Epithelial cell of esophagus (primary cell): ENCODE measurements at regions not wholly inside any gene's neighbourhood (a gene's known extent, or its start where the extent isn't known, plus 50 kb on each side); places are given as distances from the start of the nearest gene placed in this dataset.
A peak's percentile ranks its signal among the peaks of the same experiment; 100 is the strongest.

ENCODE experiments used
- DNase-seq: peaks from one replicate; pipeline ENCODE4 v3.0.0; 2010; ENCODE audit warnings: low read depth
- H3K4me3 ChIP-seq: 2 replicates; pipeline ENCODE4 v1.5.1; 2011; ENCODE audit warnings: mild to moderate bottlenecking, low read length, control low read depth
- TF ChIP-seq, protein P1 (sequence below): IDR thresholded peaks from 2 replicates; pipeline ENCODE4 v1.5.1; 2011; ENCODE audit warnings: low read depth, mild to moderate bottlenecking, low read length, control low read depth, inconsistent platforms; ENCODE audit not compliant: insufficient read depth; ENCODE audit errors: missing control alignments

DNA sequence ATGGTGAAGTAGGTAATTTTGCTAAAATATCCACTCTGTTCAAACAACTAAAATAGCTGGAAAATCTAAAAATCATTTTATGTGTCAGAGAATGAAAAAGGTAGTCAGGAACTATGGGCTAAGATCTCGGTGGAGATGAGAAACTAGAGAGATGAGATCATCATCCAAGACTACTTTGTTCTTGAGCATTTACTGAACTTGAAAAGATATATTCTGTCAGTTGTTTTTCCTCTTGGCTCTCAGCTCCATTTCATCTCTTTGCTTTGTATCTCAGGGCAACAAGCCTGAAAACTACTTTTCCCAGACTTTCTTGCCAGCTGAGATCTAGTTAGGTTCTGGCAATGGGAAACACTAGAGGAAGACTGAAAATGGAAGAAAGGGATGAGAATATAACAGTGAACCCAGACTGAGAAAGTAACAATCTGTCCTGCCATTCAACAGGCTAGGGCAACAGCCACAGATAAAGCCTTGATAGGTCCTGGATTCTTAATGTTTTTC is 346.2 kb upstream of the MEX3C start:
- DNase-seq, result no peak
- TF ChIP-seq, protein P1, sequence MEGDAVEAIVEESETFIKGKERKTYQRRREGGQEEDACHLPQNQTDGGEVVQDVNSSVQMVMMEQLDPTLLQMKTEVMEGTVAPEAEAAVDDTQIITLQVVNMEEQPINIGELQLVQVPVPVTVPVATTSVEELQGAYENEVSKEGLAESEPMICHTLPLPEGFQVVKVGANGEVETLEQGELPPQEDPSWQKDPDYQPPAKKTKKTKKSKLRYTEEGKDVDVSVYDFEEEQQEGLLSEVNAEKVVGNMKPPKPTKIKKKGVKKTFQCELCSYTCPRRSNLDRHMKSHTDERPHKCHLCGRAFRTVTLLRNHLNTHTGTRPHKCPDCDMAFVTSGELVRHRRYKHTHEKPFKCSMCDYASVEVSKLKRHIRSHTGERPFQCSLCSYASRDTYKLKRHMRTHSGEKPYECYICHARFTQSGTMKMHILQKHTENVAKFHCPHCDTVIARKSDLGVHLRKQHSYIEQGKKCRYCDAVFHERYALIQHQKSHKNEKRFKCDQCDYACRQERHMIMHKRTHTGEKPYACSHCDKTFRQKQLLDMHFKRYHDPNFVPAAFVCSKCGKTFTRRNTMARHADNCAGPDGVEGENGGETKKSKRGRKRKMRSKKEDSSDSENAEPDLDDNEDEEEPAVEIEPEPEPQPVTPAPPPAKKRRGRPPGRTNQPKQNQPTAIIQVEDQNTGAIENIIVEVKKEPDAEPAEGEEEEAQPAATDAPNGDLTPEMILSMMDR, result no peak
- H3K4me3 ChIP-seq, result no peak overlapping the region

GRCh38 chr18:51545446-51545845 is 348.0 kb upstream of the MEX3C start:
- DNase-seq, result no peak
- TF ChIP-seq, protein P1, result no peak

GRCh38 chr18:51559198-51559901 is 361.9 kb upstream of the MEX3C start:
- no peak for DNase-seq
- TF ChIP-seq, protein P1, result no peak
- H3K4me3 ChIP-seq, result no peak overlapping the region

More at GRCh38 chr18:51545446-51545845, 348.0 kb upstream of the MEX3C start:
- no peak overlapping the region for H3K4me3 ChIP-seq

DNA sequence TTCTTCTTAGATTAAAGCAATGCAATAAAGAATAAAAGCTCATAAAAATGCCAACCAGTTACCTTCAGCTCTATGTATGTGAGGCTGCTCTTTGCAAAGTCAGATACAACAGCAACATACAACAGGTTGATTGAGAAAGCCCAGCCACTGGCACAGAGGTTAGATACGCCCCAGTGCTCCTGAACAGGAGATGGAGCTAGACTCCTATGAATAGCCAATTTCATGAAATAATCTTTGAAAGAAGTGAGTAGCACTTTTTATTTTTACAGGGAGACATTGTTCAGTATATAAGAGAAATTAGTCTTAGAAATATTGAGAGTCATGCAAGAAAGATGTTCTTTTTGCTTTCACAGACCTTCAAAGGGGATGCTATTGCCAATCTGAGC is 362.4 kb upstream of the MEX3C start:
- H3K4me3 ChIP-seq, result no peak overlapping the region
- peak; percentile 28 for DNase-seq
- TF ChIP-seq, protein P1, result peak; percentile 48

DNA sequence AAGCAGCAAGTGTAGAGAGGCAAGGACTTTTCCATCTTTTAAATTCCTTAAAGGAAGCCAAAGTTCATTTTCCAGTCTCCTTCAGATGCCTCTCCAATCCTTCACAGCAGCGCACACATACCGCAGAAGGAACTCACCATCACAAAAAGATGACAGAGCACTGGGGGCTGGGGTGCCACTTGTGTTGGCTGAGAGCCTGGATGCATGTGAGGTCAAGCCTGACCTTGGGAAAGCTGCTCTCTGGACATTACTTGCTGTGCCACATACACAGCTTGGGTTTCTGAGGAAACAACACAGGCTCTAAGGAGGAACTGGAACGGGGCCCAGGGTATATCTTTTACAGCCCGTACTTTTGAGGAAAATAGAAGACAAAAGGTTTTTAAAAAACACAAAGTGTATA is 364.3 kb upstream of the MEX3C start:
- H3K4me3 ChIP-seq, result no peak overlapping the region
- TF ChIP-seq, protein P1, result no peak
- no peak for DNase-seq

DNA sequence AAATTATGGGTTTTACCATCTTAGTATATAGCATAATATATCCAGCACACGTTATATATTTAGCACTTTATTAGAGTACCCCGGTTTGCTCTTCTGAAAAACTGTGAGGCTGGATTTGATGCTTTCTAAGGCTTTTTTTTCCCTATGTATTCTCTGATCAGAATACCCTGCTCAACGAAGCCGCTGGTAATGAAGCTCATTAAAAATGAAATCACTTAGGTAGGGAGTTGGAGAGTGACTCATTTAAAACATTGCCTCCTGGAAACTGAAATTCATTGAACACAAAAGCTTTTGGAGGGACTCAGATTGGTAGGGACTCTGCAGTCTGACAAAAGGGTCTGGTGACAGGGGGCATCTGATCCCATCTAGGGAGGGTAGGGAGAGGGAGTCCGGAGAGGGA is 365.4 kb upstream of the MEX3C start:
- DNase-seq, result no peak
- H3K4me3 ChIP-seq, result no peak overlapping the region
- TF ChIP-seq, protein P1, result no peak

DNA sequence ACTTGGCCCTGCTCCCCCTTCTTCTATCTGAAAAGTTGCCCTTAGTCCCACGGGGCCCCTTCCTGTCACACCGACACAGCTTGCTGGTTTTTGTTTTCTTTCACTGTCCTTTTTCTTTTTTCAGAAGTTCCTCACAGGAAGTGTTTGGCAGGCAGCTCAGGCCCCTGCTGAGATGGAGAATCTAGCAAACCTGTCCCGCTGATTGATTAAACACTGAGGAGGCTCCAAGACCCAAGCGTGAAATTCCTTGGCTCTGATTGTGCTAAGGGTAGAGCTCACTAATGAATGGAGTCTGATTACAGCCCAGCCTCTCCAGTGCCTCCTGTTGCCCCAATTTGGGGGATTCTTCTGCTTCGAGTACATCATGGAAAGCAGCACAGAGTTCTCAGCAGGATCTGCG is 365.9 kb upstream of the MEX3C start:
- H3K4me3 ChIP-seq, result no peak overlapping the region
- no peak for DNase-seq
- TF ChIP-seq, protein P1, result no peak
